GM23248 (cell line): ENCODE measurements at regions not wholly inside any gene's neighbourhood (a gene's known extent, or its start where the extent isn't known, plus 50 kb on each side); places are given as distances from the start of the nearest gene placed in this dataset.

Source experiments
- EZH2 ChIP-seq: fragments of 200-600 bp; sonication (generic); IDR thresholded peaks from 2 replicates; pipeline ENCODE4 v1.6.1; 2018; ENCODE audit warnings: antibody characterized with exemption, mild to moderate bottlenecking; ENCODE audit not compliant: insufficient read depth, poor library complexity, severe bottlenecking
- EZH2phosphoT487 ChIP-seq: fragments of 200-600 bp; sonication (generic); IDR thresholded peaks from 2 replicates; pipeline ENCODE4 v1.6.1; 2018; ENCODE audit warnings: antibody characterized with exemption, moderate library complexity, mild to moderate bottlenecking, low read depth; ENCODE audit not compliant: insufficient read depth

DNA sequence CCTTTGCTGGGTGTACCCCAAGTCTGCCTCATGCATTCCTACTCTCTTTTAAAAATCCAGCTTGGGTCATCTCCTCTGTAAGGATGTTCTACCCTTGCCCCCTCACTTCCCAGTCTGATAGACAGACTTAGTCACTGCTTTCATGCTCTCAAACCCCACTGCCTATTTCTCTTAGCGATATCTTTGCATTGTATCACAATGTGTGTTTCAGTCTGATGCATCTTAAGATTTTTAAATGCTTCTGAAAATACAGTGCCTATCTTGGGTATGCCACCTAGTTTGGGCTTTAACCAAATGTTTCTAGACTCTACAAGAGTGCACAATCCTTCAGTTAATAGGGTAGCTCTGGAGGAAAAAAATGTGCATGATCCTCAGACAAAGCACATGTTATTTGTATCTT is 97.8 kb downstream of the SNX18 start:
- no peak for TF ChIP-seq EZH2
- no peak for TF ChIP-seq EZH2phosphoT487
